ENCODE measurements at regions not wholly inside any gene's neighbourhood (a gene's known extent, or its start where the extent isn't known, plus 50 kb on each side); places are given as distances from the start of the nearest gene placed in this dataset.
"Not testable (repeated sequence)": the region's sequence is repeated elsewhere in the genome, so short reads cannot be mapped to it uniquely, and the experiment has no call there.

- DNase-seq (ENCODE audit: low spot score) (no peak), FAIRE-seq (no peak)
These were observed 191.8 kb downstream of the TMEM200A start for GRCh38 chr6:130557481-130558112.

GRCh38 chr6:130558131-130558530 lies 192.3 kb downstream of the TMEM200A start:
- DNase-seq (ENCODE audit: low spot score), result no peak
- no peak for FAIRE-seq

GRCh38 chr6:130559166-130559565 lies 193.3 kb downstream of the TMEM200A start:
- no peak for DNase-seq (ENCODE audit: low spot score)
- FAIRE-seq, result no peak

- no peak for DNase-seq (ENCODE audit: low spot score)
- FAIRE-seq, result no peak
These were observed 194.4 kb downstream of the TMEM200A start for GRCh38 chr6:130560231-130560630.

- DNase-seq (ENCODE audit: low spot score); FAIRE-seq: not testable (repeated sequence)
These were observed 195.3 kb downstream of the TMEM200A start for GRCh38 chr6:130561159-130561558.

- DNase-seq (ENCODE audit: low spot score) (no peak), FAIRE-seq (no peak)
These were observed 199.9 kb downstream of the TMEM200A start for GRCh38 chr6:130565696-130566095.

GRCh38 chr6:130574146-130574545 lies 208.3 kb downstream of the TMEM200A start:
- FAIRE-seq, result no peak
- DNase-seq (ENCODE audit: low spot score), result no peak

- no peak for FAIRE-seq
- no peak for DNase-seq (ENCODE audit: low spot score)
These were observed 209.7 kb downstream of the TMEM200A start for GRCh38 chr6:130575557-130575956.

GRCh38 chr6:130575971-130576370 lies 210.2 kb downstream of the TMEM200A start:
- DNase-seq (ENCODE audit: low spot score), result no peak
- no peak for FAIRE-seq

- no peak for FAIRE-seq
- no peak for DNase-seq (ENCODE audit: low spot score)
These were observed 211.5 kb downstream of the TMEM200A start for GRCh38 chr6:130577178-130577919.

GRCh38 chr6:130578713-130579112 lies 212.9 kb downstream of the TMEM200A start:
- DNase-seq (ENCODE audit: low spot score), result no peak
- no peak for FAIRE-seq

GRCh38 chr6:130583268-130583667 lies 217.5 kb downstream of the TMEM200A start:
- FAIRE-seq, result no peak
- DNase-seq (ENCODE audit: low spot score), result no peak

GRCh38 chr6:130585587-130585986 lies 219.8 kb downstream of the TMEM200A start:
- no peak for DNase-seq (ENCODE audit: low spot score)
- FAIRE-seq, result no peak

GRCh38 chr6:130587778-130588520 lies 222.1 kb downstream of the TMEM200A start:
- peak; percentile 59 for DNase-seq (ENCODE audit: low spot score)
- no peak for FAIRE-seq

- no peak for DNase-seq (ENCODE audit: low spot score)
These were observed 227.4 kb downstream of the TMEM200A start for GRCh38 chr6:130593200-130593599.

GRCh38 chr6:130593948-130594347 lies 228.1 kb downstream of the TMEM200A start:
- FAIRE-seq, result no peak

More at GRCh38 chr6:130593200-130593599, 227.4 kb downstream of the TMEM200A start:
- FAIRE-seq, result no peak

GRCh38 chr6:130598021-130598989 lies 228.9 kb upstream of the SMLR1 start:
- no peak for FAIRE-seq
- no peak for DNase-seq (ENCODE audit: low spot score)

More at GRCh38 chr6:130593948-130594347, 228.1 kb downstream of the TMEM200A start:
- DNase-seq (ENCODE audit: low spot score), result no peak

GRCh38 chr6:130600880-130601341 lies 226.3 kb upstream of the SMLR1 start:
- DNase-seq (ENCODE audit: low spot score), result peak; percentile 70
- FAIRE-seq, result no peak

- peak; percentile 92 for DNase-seq (ENCODE audit: low spot score)
- peak; percentile 94 for FAIRE-seq
These were observed 224.9 kb upstream of the SMLR1 start for GRCh38 chr6:130602151-130602770.

GRCh38 chr6:130603391-130603790 lies 223.8 kb upstream of the SMLR1 start:
- FAIRE-seq, result no peak
- no peak for DNase-seq (ENCODE audit: low spot score)

All from RCC 7860 (cell line).